HG03095 (cell line): ENCODE measurements at regions not wholly inside any gene's neighbourhood (a gene's known extent, or its start where the extent isn't known, plus 50 kb on each side); places are given as distances from the start of the nearest gene placed in this dataset.
"Not testable (repeated sequence)": the region's sequence is repeated elsewhere in the genome, so short reads cannot be mapped to it uniquely, and the experiment has no call there.

Source experiments
- ATAC-seq: cut with Tn5 transposase; IDR thresholded peaks from one replicate; pipeline ENCODE4 v1.9.1; 2021; ENCODE audit warnings: moderate library complexity; ENCODE audit not compliant: unreplicated experiment

DNA sequence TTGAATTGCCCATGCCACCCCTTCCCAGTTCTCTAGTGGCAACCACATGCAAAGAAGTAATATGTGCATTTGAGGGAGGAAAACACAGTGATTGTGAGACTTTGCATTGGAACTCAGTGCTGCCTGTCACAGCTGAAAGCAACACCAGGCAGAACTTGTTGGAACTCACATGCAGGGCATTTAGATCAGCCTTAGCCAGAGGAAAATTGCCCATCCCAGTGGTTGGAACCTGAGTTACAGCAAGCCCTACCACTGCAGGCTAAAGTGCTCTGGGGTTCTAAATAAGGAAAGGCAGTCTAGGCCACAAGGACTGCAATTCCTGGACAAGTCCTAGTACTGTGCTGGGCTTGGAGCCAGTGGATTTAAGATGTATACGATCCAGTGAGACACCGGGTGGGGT, 245.3 kb upstream of the UFL1 start:
- ATAC-seq = no peak

DNA sequence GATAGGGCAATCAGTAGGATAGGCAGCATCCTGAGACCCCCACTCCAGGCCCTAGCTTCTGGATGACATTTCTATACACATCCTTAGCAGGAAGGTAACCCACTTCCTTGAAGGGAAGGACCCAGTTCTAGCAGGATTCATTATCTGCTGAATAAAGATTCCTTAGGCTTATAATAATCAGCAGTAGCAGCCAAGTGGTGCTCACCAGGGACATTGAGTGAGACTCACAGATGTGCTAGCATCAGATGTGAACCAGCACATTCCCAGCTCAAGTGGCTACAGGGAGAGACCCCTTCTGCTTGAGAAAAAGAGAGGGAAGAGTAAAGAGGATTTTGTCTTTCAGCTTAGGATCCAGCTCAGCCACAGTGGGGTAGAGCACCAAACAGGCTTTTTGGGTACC, 244.8 kb upstream of the UFL1 start:
- ATAC-seq = no peak

DNA sequence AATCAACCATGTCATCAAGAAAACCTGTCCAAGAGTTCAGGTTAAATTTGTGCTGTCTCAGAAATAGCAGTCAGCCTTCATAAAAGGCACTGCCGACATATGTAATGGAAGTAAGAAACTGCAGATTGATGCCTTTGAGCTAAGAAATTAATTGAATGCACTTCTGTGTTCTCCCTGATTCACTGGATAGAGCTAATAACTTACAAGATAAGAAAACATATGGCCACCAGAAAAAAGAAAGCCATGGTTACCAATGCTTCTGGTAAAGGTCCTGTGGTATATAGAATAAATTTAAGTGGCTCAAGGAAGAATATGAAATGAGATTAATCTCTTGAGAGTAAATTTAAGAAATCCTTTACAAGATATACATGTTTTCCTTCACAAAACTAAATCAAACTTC, 242.5 kb upstream of the UFL1 start:
- ATAC-seq = no peak

DNA sequence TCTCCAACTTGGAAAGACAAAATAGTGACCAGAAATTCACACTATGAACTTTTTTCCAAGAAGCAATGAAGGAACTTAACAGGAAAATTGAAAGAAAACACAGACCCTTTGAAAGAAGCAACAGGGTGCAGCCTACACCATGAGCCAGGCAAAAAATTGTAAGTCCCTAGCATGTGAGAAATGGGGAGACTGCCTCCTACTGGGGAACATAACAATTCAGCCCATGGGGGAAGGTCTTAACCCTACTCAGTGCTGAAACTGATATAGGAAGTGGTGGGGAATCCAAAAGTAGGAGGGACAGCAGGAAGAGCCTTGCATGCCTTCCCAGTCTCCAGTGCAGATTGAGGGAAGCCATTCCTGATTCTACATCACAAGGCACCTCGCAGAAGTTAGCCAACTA, 235.1 kb upstream of the UFL1 start:
- no peak for ATAC-seq

DNA sequence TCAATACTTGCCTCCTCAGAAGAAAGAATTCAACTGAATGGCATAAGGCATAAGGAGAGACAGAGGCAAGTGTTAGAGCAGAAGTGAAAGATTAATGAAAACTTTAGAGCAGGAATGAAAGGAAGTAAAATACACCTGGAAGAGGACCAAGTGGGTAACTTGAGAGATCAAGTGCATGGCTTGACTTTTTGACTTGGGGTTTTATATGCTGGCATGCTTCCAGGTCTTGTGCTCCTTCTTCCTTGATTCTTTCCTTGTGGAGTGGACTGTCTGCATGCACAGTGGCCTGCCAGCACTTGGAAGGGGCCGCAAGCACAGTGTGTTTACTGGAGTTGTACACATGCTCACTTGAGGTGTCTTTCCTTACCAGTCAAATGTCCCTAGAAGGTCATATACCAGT, 222.1 kb upstream of the UFL1 start:
- no peak for ATAC-seq

DNA sequence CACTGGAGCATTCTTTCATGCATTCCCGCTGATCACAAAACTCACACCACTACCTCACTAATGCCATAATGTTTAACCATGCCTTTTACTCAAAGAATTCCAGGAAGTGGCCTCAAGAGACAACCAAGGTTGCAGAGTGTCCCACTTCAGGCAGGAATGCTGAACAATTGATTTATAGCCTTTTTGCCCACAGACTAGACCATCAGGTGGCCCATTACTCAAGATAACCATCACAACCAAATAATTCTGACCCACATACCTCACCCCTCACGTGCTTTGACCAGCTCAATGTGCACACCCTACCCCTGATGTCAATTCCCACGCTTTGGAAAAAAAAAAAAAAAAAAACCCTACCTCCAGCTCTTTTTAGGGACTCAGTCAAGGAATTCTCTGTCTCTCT, 220.6 kb upstream of the UFL1 start:
- no peak for ATAC-seq

DNA sequence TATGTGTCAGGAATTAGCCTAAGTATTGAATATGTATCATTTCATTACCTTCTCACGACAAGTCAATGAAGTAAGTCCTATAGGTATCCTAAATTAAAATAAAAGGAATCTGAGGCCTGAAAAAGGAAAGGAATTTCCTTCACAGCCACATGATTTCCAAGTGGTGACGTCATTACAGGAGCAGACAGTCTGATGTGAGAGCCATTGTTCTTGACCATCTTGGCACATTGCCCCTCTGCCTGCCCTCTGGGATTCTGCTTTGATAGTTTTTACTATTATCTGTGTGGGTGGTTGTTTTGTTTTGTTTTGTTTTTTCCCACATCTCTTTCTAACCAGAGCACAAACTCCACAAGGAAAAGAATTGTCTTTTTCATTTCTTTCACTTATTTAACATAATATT, 219.8 kb upstream of the UFL1 start:
- no peak for ATAC-seq

DNA sequence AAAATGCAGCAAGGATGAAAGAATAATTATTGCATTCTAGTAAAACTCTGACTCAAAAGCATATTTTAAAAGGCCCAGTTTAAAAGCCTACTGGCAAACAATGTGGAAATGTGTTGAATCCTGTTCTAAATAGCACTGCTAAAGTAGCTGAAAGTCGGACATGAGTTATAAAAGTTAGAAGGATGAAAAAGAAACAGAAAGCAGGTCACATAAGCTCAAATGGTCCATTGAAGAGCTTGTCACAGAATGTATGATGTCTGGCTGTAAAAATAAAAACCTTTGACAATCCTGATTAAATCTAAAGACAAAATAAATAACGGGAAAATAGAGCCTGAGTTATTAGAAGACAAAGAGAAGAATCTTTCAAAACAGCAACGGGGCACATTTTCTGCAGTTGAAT, 218.6 kb upstream of the UFL1 start:
- no peak for ATAC-seq

DNA sequence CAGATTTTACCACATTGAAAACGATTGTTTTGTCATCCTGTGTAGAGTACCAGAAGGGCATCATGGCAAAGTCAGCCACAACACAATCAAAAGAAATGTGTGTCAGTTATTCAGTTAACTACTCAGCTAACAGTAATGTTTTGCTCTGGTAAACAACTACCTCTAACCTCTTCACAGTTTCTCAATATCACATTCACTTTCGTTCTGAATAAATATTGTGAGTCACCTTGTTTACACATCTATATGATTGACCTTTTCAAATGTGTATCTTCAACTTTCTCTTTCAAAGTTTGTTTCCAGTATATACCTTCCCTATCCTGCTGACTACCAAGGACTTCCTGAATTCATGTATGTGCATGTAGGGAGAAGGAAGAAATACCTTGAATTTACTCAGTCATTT, 216.6 kb upstream of the UFL1 start:
- peak; percentile 98 for ATAC-seq

DNA sequence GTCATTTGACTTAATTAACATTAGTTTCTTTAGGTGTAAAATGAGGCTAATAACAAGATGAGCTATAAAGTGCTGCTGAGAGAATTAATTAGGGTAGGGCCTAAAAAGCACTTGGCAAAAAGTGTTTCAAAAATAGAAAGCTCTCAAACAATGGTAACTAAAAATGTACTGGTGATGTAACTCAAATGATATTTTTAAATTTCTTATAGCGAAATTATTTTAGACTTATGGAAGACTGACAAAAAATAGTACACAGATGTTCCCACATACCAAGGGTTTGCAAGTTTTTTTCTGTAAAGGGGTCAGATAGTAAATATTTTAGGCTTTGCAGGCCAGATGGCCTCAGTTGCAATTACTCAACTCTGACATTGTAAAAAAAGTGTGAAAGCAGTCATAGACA, 190.7 kb upstream of the UFL1 start:
- no peak for ATAC-seq

DNA sequence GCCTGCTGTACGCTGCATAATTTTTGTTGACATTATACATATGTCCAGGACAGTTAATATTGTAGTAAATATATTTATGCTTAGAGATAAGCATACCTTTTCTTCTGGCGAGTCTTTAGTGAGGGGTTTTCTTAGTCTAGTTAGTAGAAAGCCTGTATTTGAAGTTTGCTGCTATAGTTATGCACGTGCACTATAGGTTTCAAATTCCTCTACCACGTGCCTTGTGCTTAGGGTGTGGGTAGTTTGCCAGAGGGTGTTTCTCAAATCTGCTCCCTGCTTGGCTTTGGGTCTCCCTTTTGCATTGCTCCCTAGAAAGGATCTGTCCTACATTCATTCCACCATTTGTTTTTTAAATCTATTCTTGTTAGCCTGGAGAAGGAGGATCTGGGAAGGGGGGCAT, 181.4 kb upstream of the UFL1 start:
- no peak for ATAC-seq

DNA sequence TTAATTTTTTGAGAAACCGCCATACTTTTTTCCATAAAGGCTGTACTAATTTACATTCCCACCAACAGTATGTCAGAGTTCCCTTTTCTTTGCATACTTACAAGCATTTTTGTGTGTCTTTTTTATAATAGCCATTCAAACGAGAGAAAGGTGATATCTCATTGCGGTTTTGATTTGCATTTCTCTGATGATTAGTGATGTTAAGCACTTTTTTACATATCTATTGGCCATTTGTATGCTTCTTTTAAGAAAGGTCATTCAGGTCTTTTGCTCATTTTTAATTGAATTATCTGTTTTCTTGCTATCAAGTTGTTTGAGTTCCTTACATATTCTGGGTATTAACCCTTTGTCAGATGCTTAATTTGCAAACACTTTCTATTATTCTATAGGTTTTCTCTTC, 176.1 kb upstream of the UFL1 start:
- no peak for ATAC-seq

DNA sequence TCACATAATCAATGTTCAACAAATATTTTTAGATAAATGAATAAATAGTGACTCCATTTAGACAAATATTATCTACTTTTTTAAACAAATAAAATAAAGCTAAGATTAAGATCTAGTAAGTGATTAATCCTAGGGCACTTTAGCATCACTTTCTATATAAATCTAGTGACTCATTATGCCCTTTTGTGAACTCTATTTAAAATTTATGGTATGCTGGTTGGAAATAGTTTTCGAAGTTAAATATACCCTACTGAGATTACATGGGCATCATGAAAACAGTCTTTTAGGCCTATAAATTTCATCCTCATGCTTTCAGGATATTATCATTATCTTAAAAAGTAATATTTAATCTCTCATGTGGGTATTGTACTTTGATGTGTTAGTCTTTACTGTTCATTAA, 140.4 kb upstream of the UFL1 start:
- no peak for ATAC-seq

DNA sequence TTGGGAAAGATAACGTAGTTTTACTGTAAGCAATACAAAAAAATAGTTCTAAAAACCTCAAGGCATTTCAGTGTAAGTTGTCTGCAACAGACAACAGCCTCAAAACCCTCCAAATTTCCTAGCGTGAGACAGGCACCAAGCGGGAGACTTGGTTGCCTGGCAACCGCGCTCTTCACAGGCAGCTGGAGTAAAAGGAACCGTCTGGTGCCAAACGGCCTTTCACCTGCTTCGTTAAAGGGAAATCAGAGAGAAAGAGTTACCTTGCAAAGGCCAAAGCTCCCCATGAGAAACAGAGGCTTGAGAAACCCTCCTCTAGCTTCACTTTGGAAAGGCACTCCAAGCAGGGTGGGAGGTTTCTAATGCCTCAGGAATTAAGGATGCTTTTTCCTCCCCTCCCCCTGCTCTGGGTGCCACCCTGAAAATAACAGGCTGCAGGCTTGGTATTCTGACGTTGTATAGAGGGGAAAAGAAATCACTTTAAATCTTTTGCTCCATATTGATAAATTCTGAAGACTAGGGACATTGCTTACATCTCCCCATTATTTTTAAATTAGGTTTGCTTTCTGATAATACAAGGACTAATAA, 129.7 kb upstream of the UFL1 start:
- no peak for ATAC-seq

DNA sequence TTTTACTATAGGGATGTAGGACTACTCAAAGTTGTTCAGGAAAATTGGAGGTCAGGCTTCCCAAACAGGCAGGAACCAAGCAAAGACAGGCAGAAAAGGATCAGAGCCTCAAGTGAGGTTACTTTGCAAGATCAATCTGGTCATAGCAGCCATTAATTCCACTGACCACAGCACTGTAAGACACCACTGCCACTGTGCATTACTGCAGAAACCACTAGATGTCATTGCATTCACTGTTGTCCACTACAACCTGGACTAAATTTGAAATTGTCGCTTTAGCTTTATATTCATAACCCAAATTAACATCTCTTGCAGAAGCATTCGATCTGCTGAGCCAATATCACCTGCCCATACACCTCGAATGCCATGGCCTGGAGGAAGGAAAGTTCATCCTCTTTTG, 126.9 kb upstream of the UFL1 start:
- ATAC-seq = no peak

DNA sequence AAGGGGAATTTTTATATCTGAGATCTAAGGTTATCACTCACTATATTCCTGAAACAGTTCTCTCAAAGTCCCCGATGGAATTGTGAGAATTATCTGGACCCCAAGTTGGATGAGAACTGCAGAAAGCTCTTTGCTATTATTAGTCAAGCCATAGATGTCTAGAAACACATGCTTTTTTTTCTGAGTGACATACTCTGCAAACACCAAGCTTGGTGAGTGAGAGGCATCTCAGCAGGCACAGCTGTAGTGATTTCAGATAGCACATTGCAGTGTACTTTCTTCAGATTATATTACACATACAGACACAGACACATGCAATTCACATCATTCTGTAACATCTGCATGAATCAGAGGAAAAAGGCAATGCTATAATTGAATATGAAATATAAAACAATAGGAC, 111.1 kb upstream of the UFL1 start:
- no peak for ATAC-seq

DNA sequence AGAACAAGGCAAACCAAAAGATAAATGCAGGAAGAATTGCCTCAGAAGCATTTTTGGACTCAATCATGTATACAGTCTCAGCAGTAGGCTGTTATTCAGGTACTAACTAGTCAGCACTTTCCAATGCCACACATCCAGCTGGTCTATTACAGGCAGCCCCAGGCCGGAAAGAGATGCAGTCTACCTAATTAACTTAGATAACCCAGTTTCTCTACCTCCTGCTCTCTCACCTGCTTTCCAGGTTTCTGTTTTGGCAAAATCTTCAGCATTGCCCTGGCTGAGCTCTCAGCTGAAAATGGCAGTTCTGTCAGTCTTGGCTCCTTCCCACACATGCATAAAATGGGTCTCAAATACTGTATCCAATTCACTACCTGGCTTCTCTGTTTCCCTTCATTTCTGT, 101.3 kb upstream of the UFL1 start:
- ATAC-seq = no peak

DNA sequence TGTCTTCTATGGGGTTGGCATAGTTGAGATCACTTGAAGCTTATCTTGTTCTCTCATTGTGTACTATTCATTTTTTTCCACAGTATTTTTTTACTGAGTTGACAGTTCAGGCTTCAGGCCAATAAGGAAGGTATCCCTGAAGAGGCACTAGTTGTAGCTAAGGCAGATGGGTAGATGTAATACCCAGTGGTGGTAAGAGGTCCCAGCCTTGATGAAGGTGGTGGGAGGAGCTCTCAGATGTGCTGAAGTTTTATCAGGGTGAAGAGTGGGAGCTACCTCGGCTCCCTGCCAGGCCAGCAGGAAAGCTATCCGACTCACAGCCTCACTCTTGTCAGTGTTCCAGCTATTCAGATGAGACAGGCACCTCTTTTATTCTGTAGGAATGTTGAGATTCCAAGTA, 87.7 kb upstream of the UFL1 start:
- ATAC-seq = no peak

DNA sequence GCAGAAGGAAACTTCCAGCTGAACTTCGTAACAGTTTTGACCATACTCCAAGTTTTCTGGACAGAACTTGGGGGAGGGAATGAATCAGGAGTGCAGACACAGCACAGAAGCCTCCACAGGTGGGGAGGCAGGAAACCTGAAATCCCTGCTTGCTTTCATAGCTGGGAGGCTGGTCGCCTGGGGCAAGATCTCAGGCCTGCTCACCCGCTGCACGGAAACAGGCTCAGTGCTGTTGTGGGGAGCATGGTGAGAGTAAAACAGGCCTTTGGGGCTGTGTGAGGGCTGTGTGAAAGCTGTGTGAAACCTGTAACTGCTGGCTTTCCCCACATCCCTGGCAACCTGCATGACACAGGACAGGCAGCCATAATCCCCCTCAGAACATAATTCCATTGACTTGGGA, 85.2 kb upstream of the UFL1 start:
- no peak for ATAC-seq

DNA sequence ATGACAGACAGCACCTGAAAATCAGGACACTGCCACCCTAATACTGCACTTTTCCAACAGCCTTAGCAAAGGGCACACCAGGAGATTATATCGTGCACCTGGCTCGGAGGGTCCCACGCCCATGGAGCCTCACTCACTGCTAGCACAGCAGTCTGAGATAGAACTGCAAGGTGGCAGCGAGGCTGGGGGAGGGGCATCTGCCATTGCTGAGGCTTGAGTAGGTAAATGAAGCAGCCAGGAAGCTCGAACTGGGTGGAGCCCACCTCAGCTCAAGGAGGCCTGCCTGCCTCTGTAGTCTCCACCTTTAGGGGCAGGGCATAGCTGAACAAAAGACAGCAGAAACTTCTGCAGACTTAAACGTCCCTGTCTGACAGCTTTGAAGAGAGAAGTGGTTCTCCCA, 84.4 kb upstream of the UFL1 start:
- ATAC-seq = not testable (repeated sequence)

DNA sequence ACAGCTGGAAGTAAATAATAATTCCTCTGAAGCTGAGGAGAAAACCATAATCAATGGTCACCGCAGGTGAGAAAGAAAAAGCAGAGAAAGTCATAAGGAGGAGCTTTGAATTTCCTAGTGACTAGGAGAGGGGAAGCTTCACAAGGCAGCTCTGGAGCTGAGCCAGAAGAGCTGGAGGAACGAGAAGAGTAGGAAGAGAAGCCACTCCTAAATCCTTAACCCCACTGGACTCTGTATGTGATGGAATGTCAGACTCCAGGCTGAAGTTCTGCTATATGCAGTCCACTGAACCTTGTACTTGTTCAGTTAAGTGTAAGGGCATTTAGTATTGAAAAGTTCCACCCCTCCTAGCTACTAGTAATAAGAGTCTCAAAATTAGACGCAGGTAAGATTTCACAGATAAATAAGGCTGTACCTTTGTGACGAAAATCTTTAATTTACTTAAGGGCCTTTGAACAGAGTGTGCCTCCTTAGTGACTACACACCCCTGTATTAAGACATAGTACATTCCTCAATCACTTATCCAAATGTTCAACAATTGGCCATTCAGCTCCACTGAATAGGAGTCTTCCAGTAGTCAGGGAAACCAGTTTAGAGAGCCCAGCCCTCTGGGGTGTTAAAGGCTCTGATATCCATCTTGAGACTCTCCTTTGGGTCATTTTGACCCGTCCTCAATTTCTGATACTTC, 71.4 kb upstream of the UFL1 start:
- ATAC-seq = no peak

DNA sequence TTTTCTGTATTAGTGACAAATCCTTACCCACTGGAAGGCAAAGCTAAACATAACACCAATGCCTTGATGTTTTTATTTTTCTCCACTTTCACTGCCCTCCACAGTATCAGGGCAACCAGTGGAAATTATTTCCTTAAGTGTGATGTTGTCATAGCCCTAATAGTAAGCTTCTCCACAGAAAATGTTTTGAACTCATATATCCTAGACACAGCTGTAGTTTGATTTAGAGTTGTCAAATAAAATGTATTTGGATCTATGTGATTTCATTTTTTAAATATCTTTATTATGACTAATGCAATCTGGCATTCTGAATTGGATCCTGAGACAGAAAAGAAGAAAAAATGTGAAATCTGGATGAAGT, 70.9 kb upstream of the UFL1 start:
- no peak for ATAC-seq

DNA sequence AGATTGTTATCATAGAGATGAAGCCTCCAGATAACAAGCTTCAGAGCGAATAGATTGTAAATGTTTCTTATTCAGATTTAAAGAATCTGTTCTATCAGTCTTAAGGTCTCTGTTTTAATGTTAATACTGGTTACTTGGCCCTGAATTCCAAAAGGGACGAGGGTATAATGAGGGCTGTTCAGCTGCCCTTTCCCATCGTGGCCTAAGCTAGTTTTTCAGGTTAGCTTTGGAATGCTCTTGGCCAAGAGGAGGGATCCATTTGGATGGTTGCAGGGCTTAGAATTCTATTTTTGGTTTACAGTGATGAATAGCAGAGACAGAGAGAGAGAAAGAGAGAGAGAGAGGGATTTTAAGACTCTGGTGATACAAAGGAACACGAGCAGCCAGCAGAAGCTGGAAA, 62.8 kb upstream of the UFL1 start:
- no peak for ATAC-seq
